ENCODE measurements at regions not wholly inside any gene's neighbourhood (a gene's known extent, or its start where the extent isn't known, plus 50 kb on each side); places are given as distances from the start of the nearest gene placed in this dataset.
"Not testable (repeated sequence)": the region's sequence is repeated elsewhere in the genome, so short reads cannot be mapped to it uniquely, and the experiment has no call there.

DNA sequence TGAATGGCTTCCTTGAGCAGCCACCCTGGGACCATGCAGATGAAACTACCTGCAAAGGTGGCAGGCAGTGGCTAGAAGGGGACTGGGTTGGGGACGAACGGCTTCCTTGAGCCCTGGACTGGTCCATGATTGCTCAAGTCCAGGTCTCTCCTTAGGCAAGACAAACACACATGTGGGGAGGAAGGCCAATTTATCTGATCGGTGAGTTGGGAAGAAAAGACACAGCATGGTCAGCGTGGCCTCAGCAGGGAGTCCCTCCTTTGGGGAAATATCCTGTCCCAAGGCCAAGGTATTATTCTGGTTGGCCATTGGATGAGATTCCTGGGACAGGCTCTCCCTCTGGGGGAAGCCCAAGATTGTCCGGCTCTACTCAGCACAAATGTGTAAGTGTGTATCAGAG is 116.3 kb upstream of the ERG start:
- DNase-seq = no peak

- DNase-seq = peak; percentile 45
Observed at GRCh38 chr21:38619480-38619879, 121.2 kb upstream of the ERG start.

- DNase-seq = no peak
Observed at GRCh38 chr21:38619992-38620479, 121.8 kb upstream of the ERG start.

DNA sequence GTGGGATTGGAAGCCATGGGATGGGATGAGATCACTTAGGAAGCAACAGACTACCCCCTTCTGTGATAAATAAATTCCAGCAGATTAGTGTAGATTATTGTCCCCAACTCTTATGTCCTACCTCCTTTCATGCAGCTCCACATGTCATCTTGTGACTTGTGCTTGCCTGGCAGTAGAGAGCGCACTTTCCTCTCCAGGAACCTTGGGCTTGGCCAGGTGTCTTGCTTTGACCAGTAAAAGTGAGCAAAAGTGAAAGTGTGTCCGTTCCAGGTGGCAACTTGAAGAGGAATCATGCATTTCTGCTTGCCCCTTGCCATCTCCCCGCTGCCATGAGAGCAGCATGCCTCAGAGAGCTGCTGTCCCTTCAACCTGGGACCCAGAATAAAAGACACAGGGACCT is 122.9 kb upstream of the ERG start:
- no peak for DNase-seq

GRCh38 chr21:38622081-38622826 is 124.0 kb upstream of the ERG start:
- no peak for DNase-seq

DNA sequence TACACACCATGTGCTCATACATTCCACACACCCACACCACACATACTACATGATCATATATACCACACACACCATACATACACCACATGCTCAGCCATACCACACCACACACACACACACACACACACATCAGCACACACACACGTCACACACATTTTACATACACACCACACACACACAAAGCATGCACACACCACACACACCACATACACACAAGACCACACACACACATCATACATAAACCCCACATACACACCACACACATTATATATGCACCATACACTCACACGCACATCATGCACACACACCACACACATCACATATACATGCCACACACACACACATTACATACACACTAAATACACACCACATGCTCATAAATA is 124.5 kb upstream of the ERG start:
- DNase-seq = no peak

DNA sequence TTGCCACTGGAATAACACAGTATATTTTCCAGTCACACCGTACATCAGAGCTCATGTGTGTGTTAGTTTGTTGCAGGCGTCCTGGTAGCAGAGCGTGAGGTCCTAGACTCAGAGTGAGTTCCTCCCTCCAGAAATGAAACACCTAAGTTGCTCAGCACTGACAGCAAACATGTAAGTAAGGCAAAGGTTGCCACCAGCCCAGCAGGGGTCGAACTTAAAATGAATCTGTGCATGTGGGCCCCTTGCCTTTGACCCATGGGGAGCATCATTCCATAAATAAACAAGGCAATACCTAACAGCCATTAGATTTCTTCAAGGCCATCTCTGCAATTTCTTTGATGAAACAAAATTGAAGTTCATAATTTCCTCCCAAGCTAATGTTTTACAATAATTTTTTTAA is 125.3 kb upstream of the ERG start:
- DNase-seq = no peak

GRCh38 chr21:38625000-38625399 is 126.7 kb upstream of the ERG start:
- DNase-seq = no peak

DNA sequence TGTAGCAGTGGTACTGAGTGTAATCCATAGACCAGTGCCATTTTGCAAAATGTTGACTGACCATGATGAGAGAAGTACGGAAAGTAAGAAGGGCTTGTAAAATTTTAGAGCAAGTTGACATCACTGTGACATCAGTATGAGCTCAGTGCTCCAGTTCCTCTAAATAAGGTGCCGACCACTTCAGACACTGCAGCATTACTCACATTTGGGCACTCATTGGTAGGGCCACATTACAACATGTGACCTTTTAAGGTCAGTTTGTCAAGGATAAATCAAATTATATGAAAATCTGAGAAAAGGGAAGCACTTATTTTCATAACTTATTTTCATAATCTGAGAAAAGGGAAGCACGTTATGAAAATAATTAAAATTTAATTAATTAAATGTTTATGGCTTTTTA is 128.0 kb upstream of the ERG start:
- no peak for DNase-seq

- DNase-seq = no peak
Observed at GRCh38 chr21:38628349-38628748, 130.1 kb upstream of the ERG start.

DNA sequence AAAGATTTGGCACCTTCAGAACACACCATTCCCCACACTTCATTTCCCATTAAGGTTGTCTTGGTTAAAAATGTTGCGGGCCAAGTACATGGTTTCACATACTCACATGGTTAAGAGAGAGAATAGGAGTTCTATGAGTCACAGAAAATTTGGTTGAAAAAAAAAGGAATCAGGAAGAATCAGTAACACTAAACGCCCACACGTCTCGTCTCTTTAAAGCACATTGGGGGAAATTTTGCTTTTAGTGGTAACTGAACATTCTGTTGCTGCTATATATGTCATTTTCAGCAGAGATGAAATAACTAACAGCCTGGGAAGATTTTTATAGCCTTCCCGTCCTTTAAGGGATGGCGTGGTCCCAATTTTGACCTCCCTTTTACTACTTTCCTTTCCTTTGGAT is 132.9 kb upstream of the ERG start:
- DNase-seq = no peak

GRCh38 chr21:38631676-38632075 is 133.4 kb upstream of the ERG start:
- DNase-seq = no peak

DNA sequence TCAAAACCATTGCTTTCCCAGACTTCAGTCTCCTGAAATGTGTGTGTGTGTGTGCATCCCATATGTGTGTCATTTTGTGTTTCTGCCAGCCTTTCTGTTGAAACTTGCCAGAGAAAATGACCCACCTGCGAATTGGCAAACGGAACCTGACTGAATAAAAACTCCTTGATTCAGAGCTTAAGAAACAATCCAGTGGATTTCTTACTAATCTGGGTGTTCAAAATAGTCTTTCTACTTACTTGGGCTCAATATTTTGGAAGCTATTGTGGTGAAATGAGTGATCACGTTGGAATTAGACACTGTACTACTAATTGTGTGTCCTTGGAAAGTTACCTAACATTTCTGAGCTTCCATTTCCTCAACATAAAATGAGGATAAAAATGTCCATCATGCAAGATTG is 138.9 kb upstream of the ERG start:
- DNase-seq = no peak

DNA sequence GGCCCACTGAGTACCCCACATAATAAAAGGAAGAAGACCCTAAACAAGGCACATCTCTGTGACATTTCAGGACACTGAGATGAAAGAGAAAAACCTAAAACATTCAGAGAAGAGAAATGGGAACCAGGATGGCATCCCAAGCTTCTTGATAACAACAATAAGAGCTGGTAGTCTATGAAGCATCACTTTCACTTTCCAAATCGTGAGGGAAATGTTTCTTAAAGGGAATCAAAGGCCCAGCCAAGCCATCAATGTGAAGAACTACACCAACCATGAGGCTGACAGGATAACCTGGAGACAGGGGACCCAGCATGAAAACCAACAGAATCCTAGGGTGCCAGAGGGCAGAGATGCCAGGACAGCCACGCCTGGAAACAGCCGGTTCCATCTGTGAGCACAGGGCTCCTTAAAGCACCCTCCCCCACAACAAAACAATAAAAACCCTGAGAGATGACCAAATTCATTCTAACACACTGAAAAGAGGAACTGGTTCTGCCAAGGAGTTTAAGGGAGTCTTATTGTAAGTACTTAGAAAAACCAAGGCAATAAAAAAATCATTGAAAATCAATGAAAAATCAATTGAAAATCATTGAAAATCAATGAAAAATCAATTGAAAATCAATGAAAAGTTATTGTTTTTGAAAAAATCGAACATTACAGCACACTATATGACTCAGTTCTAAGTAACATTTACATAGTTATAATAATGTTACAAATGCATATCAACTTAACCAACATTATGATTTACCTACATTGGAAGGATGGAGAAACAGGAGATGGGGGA is 141.5 kb upstream of the ERG start:
- no peak for DNase-seq

- not testable (repeated sequence) for DNase-seq
Observed at GRCh38 chr21:38640355-38640742, 142.1 kb upstream of the ERG start.

- DNase-seq = no peak
Observed at GRCh38 chr21:38643404-38644023, 145.2 kb upstream of the ERG start.

- no peak for DNase-seq
Observed at GRCh38 chr21:38645282-38645681, 147.0 kb upstream of the ERG start.

DNA sequence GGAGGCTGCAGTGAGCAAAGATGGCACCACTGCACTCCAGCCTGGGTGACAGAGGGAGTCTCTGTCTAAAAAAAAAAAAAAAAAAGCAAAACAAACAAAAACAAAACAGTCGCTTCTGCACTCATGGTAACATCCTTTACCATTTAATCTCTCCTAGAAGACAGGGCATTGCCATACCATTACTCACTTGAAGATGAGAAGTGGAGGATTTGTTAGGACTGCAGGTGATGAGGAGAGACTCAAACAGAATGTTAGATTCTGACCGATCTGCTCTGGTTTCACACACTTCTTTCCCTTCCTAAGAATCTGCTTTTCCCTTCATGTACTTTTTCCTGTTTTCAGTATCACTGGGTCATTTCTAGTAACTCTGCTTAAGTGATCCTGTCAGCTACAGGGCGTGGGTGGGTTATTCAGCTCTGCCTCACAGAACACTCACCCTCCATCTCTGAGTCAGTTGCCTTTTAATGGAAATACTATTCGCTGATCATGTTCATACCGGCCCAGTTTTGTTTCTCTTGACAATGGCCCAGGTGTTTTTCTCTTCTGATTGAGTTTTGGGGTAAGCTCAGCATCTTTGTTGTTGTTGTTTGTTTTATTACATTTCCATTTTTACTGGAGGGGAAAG is 148.0 kb upstream of the ERG start:
- no peak for DNase-seq

GRCh38 chr21:38649120-38649519 is 150.8 kb upstream of the ERG start:
- DNase-seq = no peak

GRCh38 chr21:38651570-38651969 is 153.3 kb upstream of the ERG start:
- no peak for DNase-seq

DNA sequence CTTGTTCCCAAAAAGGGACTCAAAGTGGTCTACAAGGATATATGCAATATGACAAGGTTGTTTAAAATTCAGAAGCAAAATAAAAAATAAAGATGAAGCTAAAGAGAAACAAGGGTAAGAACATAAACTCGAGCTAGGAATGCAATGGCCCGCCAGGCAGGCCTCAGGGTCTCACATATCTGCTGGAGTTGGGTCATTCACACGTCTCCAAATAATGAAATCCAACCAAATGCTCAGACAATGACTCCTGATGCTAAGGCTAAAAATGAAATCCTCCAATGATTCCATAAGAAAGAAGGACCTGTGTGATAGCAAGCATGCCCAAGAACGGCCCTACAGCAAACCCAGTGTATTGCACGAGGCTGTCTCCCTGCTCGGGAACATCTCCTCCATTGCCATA is 153.3 kb upstream of the ETS2 start:
- no peak for DNase-seq

DNA sequence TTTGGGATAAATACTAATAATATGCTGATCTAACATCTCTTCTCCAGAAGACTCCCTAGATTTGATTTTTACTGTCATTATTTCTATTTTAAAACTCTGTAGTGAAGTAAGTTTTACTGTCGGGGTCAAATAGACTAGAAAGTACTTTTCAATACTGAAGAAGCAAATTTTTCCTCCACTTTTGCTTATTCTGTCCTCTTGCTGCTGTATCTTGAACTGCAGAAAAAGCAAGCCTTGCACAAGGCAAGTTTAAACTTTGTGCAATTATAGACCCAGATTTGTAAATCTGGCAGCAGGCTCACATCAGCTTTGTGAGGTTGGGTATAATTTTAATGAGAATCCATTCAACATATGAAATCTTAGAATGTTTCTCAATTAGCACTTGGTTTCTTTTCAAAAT is 151.1 kb upstream of the ETS2 start:
- no peak for DNase-seq

- no peak for DNase-seq
Observed at GRCh38 chr21:38658511-38658910, 147.2 kb upstream of the ETS2 start.

DNA sequence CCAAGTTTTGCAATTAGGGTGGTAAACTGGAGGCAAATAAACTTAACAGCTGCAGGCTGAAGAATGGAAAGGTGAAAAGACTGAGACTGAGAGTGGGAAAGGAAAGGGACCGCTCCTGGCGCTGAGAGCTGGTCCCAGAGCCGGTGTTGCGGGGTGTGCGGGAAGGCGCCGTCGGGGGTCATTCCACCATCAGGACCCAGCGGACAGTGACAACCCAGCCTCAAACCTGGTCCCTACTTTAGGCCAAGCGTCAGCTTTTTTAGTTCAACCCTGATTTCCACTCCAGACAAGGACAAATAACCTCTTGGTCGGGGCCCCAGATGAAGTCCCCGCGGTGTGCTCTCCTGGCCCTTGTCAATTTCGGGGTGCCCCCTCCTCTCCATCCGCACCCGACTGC is 145.8 kb upstream of the ETS2 start:
- DNase-seq = no peak

All from NCI-H187 treated with DMSO at 0.1 percent for 48 hours (cell line).